Common myeloid progenitor, CD34-positive (primary cell): ENCODE measurements at regions not wholly inside any gene's neighbourhood (a gene's known extent, or its start where the extent isn't known, plus 50 kb on each side); places are given as distances from the start of the nearest gene placed in this dataset.
"Not testable (repeated sequence)": the region's sequence is repeated elsewhere in the genome, so short reads cannot be mapped to it uniquely, and the experiment has no call there.

Experiments
- CTCF ChIA-PET: fragments of 350-600 bp; sonication (Branson Sonifier 250); formaldehyde crosslinking; loops from one replicate; lab custom pipeline; 2021; ENCODE audit warnings: antibody characterized with exemption; lab: Charles Lee
- POLR2A ChIA-PET: fragments of 350-600 bp; sonication (Branson Sonifier 250); formaldehyde crosslinking; loops from one replicate; lab custom pipeline; 2021; ENCODE audit warnings: antibody characterized with exemption; lab: Charles Lee
- DNase-seq, 3 donors: peaks; one replicate each; pipeline versions ENCODE4 v3.0.0 to v3.0.0-alpha.2; 2013
- H3K27ac ChIP-seq, 2 experiments: 1 replicate in 1 of 2; 2 replicates in 1 of 2; pipeline ENCODE4 v1.7.0; 2013; ENCODE audit warnings: inconsistent platforms in 2 of 2, low read length in 2 of 2, mild to moderate bottlenecking in 2 of 2, low read depth in 1 of 2, moderate library complexity in 1 of 2; ENCODE audit not compliant: severe bottlenecking in 2 of 2, insufficient read depth in 1 of 2, poor library complexity in 1 of 2
- H3K27me3 ChIP-seq, 5 experiments: replicated peaks in 2 of 5; 1 replicate in 3 of 5; 2 replicates in 2 of 5; pipeline versions ENCODE4 v1.6.1 to v1.7.0; 2013; ENCODE audit warnings: low read length in 4 of 5, mild to moderate bottlenecking in 2 of 5, moderate library complexity in 2 of 5, inconsistent platforms in 1 of 5; ENCODE audit not compliant: insufficient read depth in 5 of 5, control insufficient read depth in 4 of 5
- H3K36me3 ChIP-seq, 4 experiments: 1 replicate in 2 of 4; 2 replicates in 2 of 4; pipeline versions ENCODE4 v1.6.1 to v1.7.0; 2013; ENCODE audit warnings: low read length in 3 of 4, control low read depth in 1 of 4, mild to moderate bottlenecking in 1 of 4; ENCODE audit not compliant: control insufficient read depth in 4 of 4, insufficient read depth in 4 of 4
- H3K4me1 ChIP-seq, 4 experiments: 1 replicate in 3 of 4; 2 replicates in 1 of 4; pipeline versions ENCODE4 v1.6.1 to v1.7.1; 2013; ENCODE audit warnings: low read length in 3 of 4, mild to moderate bottlenecking in 3 of 4, control low read depth in 1 of 4, inconsistent platforms in 1 of 4, moderate library complexity in 1 of 4; ENCODE audit not compliant: control insufficient read depth in 4 of 4, insufficient read depth in 4 of 4; ENCODE audit errors: control extremely low read depth in 1 of 4
- H3K4me3 ChIP-seq, 7 experiments: 1 replicate in 4 of 7; 2 replicates in 3 of 7; pipeline versions ENCODE4 v1.5.1 to v1.7.0; 2013; ENCODE audit warnings: mild to moderate bottlenecking in 7 of 7, low read length in 6 of 7, moderate library complexity in 6 of 7, inconsistent platforms in 2 of 7, low read depth in 2 of 7, control low read depth in 1 of 7; ENCODE audit not compliant: insufficient read depth in 4 of 7, control insufficient read depth in 1 of 7; ENCODE audit errors: extremely low read depth in 1 of 7
- H3K9me3 ChIP-seq, 5 experiments: 1 replicate in 4 of 5; 2 replicates in 1 of 5; pipeline versions ENCODE4 v1.6.1 to v1.7.1; 2013; ENCODE audit warnings: low read length in 4 of 5, mild to moderate bottlenecking in 2 of 5, inconsistent platforms in 1 of 5, low read depth in 1 of 5, moderate library complexity in 1 of 5; ENCODE audit not compliant: control insufficient read depth in 4 of 5, insufficient read depth in 2 of 5; ENCODE audit errors: control extremely low read depth in 1 of 5
- WGBS: methylation state at CpG from one replicate; pipeline ENCODE4 v1.1.5; 2013; ENCODE audit not compliant: insufficient coverage; 5-methylcytosine and 5-hydroxymethylcytosine counted together

- H3K27me3 ChIP-seq, result no peaks in the 10 kb centered on the region
- no peak overlapping the region for H3K27ac ChIP-seq
- H3K36me3 ChIP-seq, result no peaks in the 10 kb centered on the region
- POLR2A ChIA-PET, result no interaction called here
- peaks cover 0 to 4% (median 0%) of the 10 kb centered on the region in 4 experiments for H3K4me1 ChIP-seq
- H3K4me3 ChIP-seq, result no peak overlapping the region
- peaks cover 0 to 25% (median 13%) of the 10 kb centered on the region in 5 experiments for H3K9me3 ChIP-seq
- CTCF ChIA-PET, result no interaction called here
- 96% methylated on average over 4 of the region's 4 CpGs for WGBS
- no peak for DNase-seq
These were observed 202.6 kb upstream of the ARL4C start for GRCh38 chr2:234699456-234699855.

GRCh38 chr2:234697300-234697876 is 200.5 kb upstream of the ARL4C start:
- DNase-seq, H3K36me3 ChIP-seq, H3K4me3 ChIP-seq, H3K27me3 ChIP-seq, POLR2A ChIA-PET, CTCF ChIA-PET, H3K27ac ChIP-seq: not testable (repeated sequence)
- Histone ChIP-seq H3K4me1 (peaks cover 0 to 21% (median 7%) of the 10 kb centered on the region in 4 experiments), H3K9me3 (peaks cover 0 to 25% (median 13%) of the 10 kb centered on the region in 5 experiments)

- no peak for DNase-seq
- ChIA-PET CTCF (no interaction called here), POLR2A (no interaction called here)
- Histone ChIP-seq H3K9me3 (peaks cover 0 to 25% (median 13%) of the 10 kb centered on the region in 5 experiments), H3K27me3 (no peaks in the 10 kb centered on the region), H3K4me3 (no peak overlapping the region), H3K27ac (no peak overlapping the region), H3K36me3 (no peaks in the 10 kb centered on the region), H3K4me1 (peaks cover 0 to 35% (median 15%) of the 10 kb centered on the region in 4 experiments)
- WGBS, result 100% methylated on average over 2 of the region's 2 CpGs
These were observed 199.1 kb upstream of the ARL4C start for GRCh38 chr2:234695981-234696380.

- H3K9me3 ChIP-seq, result peaks cover 0 to 25% (median 13%) of the 10 kb centered on the region in 5 experiments
- ChIA-PET CTCF (interaction anchor here (1.0 kb wide), 1 partner anchor 285 kb away, joined by 3 read pairs; no protein-coding TSS in a partner anchor), POLR2A (no interaction called here)
- H3K4me1 ChIP-seq, result peaks cover 1 to 50% (median 30%) of the 10 kb centered on the region in 4 experiments
- no peak overlapping the region for H3K4me3 ChIP-seq
- H3K27ac ChIP-seq, result no peak overlapping the region
- 91% methylated on average over 4 of the region's 4 CpGs for WGBS
- H3K27me3 ChIP-seq, result no peaks in the 10 kb centered on the region
- H3K36me3 ChIP-seq, result no peaks in the 10 kb centered on the region
- DNase-seq, result no peak
These were observed 197.5 kb upstream of the ARL4C start for GRCh38 chr2:234694244-234695013.

- 0% methylated on average over 1 of the region's 2 CpGs for WGBS
- H3K27me3 ChIP-seq, H3K27ac ChIP-seq, H3K4me3 ChIP-seq, POLR2A ChIA-PET, H3K36me3 ChIP-seq: not testable (repeated sequence)
- CTCF ChIA-PET, result interaction anchor here (1.0 kb wide), 1 partner anchor 286 kb away, joined by 3 read pairs; no protein-coding TSS in a partner anchor
- Histone ChIP-seq H3K4me1 (peaks cover 1 to 56% (median 35%) of the 10 kb centered on the region in 4 experiments), H3K9me3 (peaks cover 0 to 25% (median 13%) of the 10 kb centered on the region in 5 experiments)
- peak; percentile 14 to 57 (median 33) for DNase-seq
These were observed 196.9 kb upstream of the ARL4C start for GRCh38 chr2:234693681-234694190.

GRCh38 chr2:234693191-234693590 is 196.3 kb upstream of the ARL4C start:
- CTCF ChIA-PET, POLR2A ChIA-PET, H3K27ac ChIP-seq, H3K27me3 ChIP-seq, H3K36me3 ChIP-seq: not testable (repeated sequence)
- peaks cover 1 to 56% (median 35%) of the 10 kb centered on the region in 4 experiments for H3K4me1 ChIP-seq
- H3K4me3 ChIP-seq, result peak overlapping the region in 1 of 7 experiments; percentile 1
- DNase-seq, result peak; percentile 17 to 36 (median 19)
- WGBS, result 33% methylated on average over 3 of the region's 6 CpGs
- peaks cover 0 to 23% (median 12%) of the 10 kb centered on the region in 5 experiments for H3K9me3 ChIP-seq
